ENCODE measurements at regions not wholly inside any gene's neighbourhood (a gene's known extent, or its start where the extent isn't known, plus 50 kb on each side); places are given as distances from the start of the nearest gene placed in this dataset.

GRCh38 chr10:55852900-55853299 is 508.2 kb downstream of the ZWINT start:
- 60 to 71% methylated on average over 2 to 3 of the region's 3 CpGs for WGBS, 2 donors (ENCODE audit: low coverage in 1 of 2)
- Histone ChIP-seq H3K4me1 (no peaks in the 10 kb centered on the region), H3K27ac (no peak overlapping the region), H3K9me3 (no peaks in the 10 kb centered on the region), H3K4me3 (no peak overlapping the region), H3K36me3 (no peaks in the 10 kb centered on the region), H3K27me3 (no peaks in the 10 kb centered on the region)
- TF ChIP-seq EP300 (IDR thresholded peaks at IDR 0.05; ENCODE audit: low read depth) = no peak
- no peak for TF ChIP-seq CTCF (IDR thresholded peaks at IDR 0.05)
- no peak for TF ChIP-seq POLR2A (IDR thresholded peaks at IDR 0.05)
- no peak for TF ChIP-seq POLR2AphosphoS5 (IDR thresholded peaks at IDR 0.05)
- in situ Hi-C loops (cut with MboI; ENCODE audit: low pct_ligation_motif_present in 1 of 4, low pct_unique_long_range_greater_than_20kb in 1 of 4, low sequenced_read_pairs in 3 of 4) (no loop called here), intact Hi-C loops (cut with DNase I; ENCODE audit: low total_unique reads) (no loop called here)
- DNase-seq = no peak

- Histone ChIP-seq H3K4me1 (no peaks in the 10 kb centered on the region), H3K27ac (no peak overlapping the region), H3K36me3 (no peaks in the 10 kb centered on the region), H3K9me3 (no peaks in the 10 kb centered on the region), H3K4me3 (no peak overlapping the region), H3K27me3 (no peaks in the 10 kb centered on the region)
- TF ChIP-seq EP300 (IDR thresholded peaks at IDR 0.05; ENCODE audit: low read depth) (no peak), CTCF (IDR thresholded peaks at IDR 0.05) (no peak), POLR2AphosphoS5 (IDR thresholded peaks at IDR 0.05) (no peak), POLR2A (IDR thresholded peaks at IDR 0.05) (no peak)
- in situ Hi-C loops (cut with MboI; ENCODE audit: low pct_ligation_motif_present in 1 of 4, low pct_unique_long_range_greater_than_20kb in 1 of 4, low sequenced_read_pairs in 3 of 4) (no loop called here), intact Hi-C loops (cut with DNase I; ENCODE audit: low total_unique reads) (no loop called here)
- WGBS, 2 donors (ENCODE audit: low coverage in 1 of 2) = 84 to 85% methylated on average over 2 of the region's 2 CpGs
- no peak for DNase-seq
These were observed 523.8 kb downstream of the ZWINT start for GRCh38 chr10:55837273-55837672.

- H3K27me3 ChIP-seq = no peaks in the 10 kb centered on the region
- H3K9me3 ChIP-seq = no peaks in the 10 kb centered on the region
- DNase-seq = no peak
- TF ChIP-seq EP300 (IDR thresholded peaks at IDR 0.05; ENCODE audit: low read depth) = no peak
- no peak for TF ChIP-seq POLR2A (IDR thresholded peaks at IDR 0.05)
- no peak for TF ChIP-seq POLR2AphosphoS5 (IDR thresholded peaks at IDR 0.05)
- no peak for TF ChIP-seq CTCF (IDR thresholded peaks at IDR 0.05)
- in situ Hi-C loops (cut with MboI; ENCODE audit: low pct_ligation_motif_present in 1 of 4, low pct_unique_long_range_greater_than_20kb in 1 of 4, low sequenced_read_pairs in 3 of 4) (no loop called here), intact Hi-C loops (cut with DNase I; ENCODE audit: low total_unique reads) (no loop called here)
- 55% methylated on average over 1 of the region's 1 CpG; no CpG with 5 or more reads in 1 of the 2 donors for WGBS, 2 donors (ENCODE audit: low coverage in 1 of 2)
- H3K4me1 ChIP-seq = no peaks in the 10 kb centered on the region
- no peak overlapping the region for H3K27ac ChIP-seq
- no peaks in the 10 kb centered on the region for H3K36me3 ChIP-seq
- no peak overlapping the region for H3K4me3 ChIP-seq
These were observed 539.0 kb downstream of the ZWINT start for GRCh38 chr10:55822096-55822495.

- 79 to 93% methylated on average over 4 of the region's 4 CpGs for WGBS, 2 donors (ENCODE audit: low coverage in 1 of 2)
- Histone ChIP-seq H3K4me3 (no peak overlapping the region), H3K36me3 (no peaks in the 10 kb centered on the region), H3K27me3 (no peaks in the 10 kb centered on the region), H3K9me3 (no peaks in the 10 kb centered on the region), H3K4me1 (no peaks in the 10 kb centered on the region), H3K27ac (no peak overlapping the region)
- no peak for DNase-seq
- intact Hi-C loops (cut with DNase I; ENCODE audit: low total_unique reads) (no loop called here), in situ Hi-C loops (cut with MboI; ENCODE audit: low pct_ligation_motif_present in 1 of 4, low pct_unique_long_range_greater_than_20kb in 1 of 4, low sequenced_read_pairs in 3 of 4) (no loop called here)
- TF ChIP-seq POLR2AphosphoS5 (IDR thresholded peaks at IDR 0.05) (no peak), EP300 (IDR thresholded peaks at IDR 0.05; ENCODE audit: low read depth) (no peak), CTCF (IDR thresholded peaks at IDR 0.05) (no peak), POLR2A (IDR thresholded peaks at IDR 0.05) (no peak)
These were observed 540.6 kb downstream of the ZWINT start for GRCh38 chr10:55820478-55820877.
